ENCODE measurements at regions not wholly inside any gene's neighbourhood (a gene's known extent, or its start where the extent isn't known, plus 50 kb on each side); places are given as distances from the start of the nearest gene placed in this dataset.
"Not testable (repeated sequence)": the region's sequence is repeated elsewhere in the genome, so short reads cannot be mapped to it uniquely, and the experiment has no call there.

DNA sequence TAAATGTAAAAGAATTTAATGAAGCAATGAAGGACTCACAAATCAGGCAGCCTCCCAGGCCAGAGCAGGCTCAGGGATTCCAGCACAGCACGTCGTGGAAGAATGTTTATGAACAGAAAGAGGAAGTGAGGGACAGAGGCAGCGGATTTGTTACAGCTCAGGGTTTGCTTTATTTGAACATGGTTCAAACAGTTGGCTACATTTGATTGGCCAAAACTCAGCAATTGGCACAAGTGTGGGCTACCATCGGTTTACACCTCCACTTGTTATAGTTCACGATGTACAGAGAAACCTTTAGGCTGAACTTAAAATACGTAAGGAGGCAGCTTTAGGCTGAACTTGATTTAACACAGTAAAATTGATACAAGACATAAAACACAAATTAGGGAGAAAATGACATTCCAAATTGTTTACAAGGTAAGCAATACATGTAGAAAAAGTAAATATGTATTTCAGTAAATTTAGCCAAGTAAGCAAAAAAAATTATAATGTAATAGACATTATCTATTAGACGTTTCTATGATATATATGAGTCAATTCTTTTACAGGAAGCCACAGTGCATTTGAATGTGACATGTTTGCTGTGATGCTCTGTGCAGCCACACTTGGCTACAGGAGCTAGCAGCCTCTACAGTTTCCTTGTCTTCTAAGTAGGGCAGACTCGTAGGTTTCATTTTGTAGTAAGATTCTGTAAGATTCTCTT is 126.5 kb downstream of the ADSS2 start:
- no peak for DNase-seq

DNA sequence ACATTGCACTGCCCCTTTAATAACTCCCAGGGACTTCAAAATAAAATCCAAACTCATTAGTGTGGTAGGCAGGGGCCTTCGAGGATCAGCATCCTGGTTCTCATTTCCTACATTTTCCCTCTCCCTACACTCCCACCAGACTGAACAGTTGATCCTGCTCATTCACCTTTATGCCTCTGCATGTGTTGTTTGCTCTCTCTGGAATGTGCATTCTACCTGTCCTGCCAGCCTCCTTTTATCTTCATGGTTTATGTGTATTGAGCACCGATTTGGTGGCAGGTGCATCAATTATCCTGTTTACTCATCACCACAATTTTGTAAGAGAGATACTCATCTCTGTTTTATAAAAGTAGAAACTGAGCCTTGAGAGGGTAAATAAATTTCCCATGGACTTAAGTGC is 125.0 kb downstream of the ADSS2 start:
- no peak for DNase-seq

- DNase-seq, result no peak
These were observed 124.2 kb downstream of the ADSS2 start for GRCh38 chr1:244327533-244327932.

GRCh38 chr1:244328476-244328875 is 123.2 kb downstream of the ADSS2 start:
- DNase-seq, result no peak

DNA sequence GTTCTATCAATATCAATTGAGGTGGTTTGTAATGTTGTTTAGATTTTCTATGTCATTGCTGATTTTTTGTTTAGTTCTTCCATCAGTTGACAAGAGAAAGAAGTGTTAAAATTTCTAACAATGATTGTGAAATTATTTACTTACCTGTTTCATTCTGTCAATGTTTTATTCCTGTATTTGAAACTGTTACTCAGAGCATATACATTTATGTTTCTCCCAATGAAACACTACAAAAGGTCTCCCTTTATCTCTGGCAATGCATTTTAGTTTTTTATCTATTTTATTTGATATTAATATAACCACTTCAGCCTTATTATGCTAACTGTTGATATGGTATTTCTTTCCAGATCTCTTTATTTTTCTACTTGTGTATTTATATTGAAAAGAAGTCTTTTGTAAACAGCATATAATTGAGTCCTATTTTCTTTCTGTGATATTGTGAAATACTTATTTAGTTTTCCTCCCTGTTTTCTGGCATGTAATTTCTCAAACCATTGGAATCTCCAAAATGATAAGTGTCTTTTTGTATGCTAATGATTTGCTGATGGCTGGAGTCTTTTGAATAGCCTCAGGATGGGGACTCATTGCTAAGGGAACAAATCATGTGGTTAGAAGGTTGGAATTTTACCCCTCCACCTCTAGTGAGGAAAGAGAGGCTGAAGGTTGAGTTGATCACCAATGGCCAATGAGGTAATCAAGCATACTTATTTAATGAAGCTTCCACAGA is 122.0 kb downstream of the ADSS2 start:
- DNase-seq, result no peak

DNA sequence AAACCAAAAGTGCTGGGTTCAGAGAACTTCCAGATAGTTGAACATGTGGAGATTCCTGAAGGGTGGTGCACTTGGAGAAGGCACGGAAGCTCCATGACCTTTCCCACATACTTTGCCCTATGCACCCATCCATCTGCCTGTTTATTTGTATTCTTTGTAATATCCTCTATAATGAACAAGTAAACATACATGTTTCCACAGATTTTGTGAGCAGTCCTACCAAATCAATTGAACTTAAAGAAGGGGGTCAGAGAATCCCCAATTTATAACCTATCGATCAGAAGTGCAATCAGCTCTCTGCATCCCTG is 121.4 kb downstream of the ADSS2 start:
- no peak for DNase-seq

GRCh38 chr1:244332761-244333160 is 118.9 kb downstream of the ADSS2 start:
- DNase-seq, result not testable (repeated sequence)

DNA sequence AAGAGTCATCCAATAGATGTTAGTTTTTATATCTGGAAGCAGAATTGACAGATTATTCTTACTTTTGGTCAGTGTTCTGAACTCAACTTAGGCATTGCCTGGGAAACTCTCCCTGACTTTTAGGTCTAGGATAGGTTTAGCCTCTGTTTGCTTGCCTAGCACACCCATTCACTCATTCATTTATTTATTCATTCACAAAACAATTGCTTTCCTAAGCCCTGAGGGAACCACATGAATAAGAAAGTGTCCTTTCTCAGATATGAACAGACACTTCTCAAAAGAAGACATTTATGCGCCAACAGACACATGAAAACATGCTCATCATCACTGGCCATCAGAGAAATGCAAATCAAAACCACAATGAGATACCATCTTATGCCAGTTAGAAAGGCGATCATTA is 117.4 kb downstream of the ADSS2 start:
- DNase-seq, result not testable (repeated sequence)

DNA sequence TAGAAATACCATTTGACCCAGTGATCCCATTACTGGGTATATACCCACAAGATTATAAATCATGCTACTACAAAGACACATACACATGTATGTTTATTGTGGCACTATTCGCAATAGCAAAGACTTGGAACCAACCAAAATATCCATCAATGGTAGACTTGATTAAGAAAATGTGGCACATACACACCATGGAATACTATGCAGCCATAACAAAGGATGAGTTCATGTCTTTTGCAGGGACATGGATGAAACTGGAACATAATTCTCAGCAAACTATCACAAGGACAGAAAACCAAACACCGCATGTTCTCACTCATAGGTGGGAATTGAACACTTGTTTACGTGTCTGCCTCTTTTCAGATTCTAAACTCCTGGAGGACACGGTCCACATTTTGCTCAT is 116.9 kb downstream of the ADSS2 start:
- not testable (repeated sequence) for DNase-seq

DNA sequence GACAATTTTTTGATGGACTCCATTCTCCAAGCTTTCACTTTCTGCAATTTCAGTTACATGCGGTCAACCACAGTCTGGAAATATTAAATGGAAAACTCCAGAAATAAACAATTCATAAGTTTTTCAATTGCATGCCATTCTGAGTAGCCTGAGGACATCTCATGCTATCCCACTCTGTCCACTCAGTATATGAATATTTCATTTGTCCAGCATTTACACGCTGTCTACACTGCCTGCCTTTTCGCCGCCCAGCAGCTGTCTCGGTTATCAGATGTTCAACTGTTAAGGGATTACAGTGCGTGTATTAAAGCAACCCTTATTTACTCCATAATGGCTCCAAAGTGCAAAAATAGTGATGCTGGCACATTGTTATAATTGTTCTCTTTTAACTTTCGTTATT is 116.3 kb downstream of the ADSS2 start:
- DNase-seq, result no peak

DNA sequence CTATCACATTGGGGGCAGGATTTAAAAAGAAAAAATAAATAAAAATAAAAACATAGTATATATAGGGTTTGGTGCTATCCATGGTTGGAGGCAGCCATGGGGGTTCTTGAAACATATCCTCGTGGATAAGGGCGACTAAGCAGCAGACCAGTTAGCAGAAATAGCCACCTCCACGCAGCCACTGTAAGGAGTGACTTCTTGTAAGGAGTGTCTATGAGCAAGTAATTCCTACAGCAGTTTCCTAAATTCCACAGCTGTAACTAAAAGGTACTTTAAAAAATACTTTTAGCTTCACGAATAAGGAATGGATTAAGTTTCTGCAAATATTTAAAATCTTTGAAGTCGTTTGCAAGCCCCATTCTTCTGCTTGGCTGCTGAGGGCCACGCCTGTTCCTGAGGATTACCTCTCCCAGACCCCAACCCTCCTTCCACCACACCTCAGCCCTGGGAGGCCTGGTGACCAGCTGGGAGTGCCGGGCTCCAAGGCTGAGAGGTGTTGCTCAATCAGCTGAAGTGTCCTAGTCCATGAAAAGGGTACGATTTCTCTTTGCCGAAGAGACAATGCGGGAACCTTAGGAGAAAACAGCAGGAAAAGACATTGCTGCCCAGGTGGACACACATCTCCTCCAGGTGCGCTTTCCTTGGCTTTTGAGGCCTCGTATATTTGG is 115.3 kb downstream of the ADSS2 start:
- no peak for DNase-seq

DNA sequence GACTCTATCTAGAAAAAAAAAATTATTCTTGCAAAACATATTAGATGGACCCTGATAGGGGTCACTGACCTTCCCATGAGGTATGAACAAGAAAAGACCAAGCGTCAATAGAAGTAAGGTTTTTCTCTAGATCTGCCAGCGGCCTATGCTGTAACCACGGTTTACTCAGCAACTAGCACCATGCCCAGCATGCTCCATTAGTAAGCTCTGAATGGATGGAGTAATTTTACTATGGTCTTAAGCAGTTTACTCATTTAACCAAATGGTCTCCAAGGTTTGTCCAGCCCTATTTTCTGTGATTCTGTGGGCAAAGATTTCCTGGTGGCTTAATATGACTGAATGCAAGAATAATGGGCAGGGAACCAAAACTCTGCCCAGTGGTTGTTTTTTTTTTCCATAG is 113.9 kb downstream of the ADSS2 start:
- no peak for DNase-seq

GRCh38 chr1:244339073-244339692 is 112.5 kb downstream of the ADSS2 start:
- no peak for DNase-seq

- no peak for DNase-seq
These were observed 111.9 kb downstream of the ADSS2 start for GRCh38 chr1:244339776-244340175.

GRCh38 chr1:244340396-244340795 is 111.3 kb downstream of the ADSS2 start:
- no peak for DNase-seq

- DNase-seq, result no peak
These were observed 110.0 kb downstream of the ADSS2 start for GRCh38 chr1:244341455-244342450.

- no peak for DNase-seq
These were observed 107.7 kb downstream of the ADSS2 start for GRCh38 chr1:244344001-244344400.

GRCh38 chr1:244346972-244347618 is 104.6 kb downstream of the ADSS2 start:
- DNase-seq, result no peak

GRCh38 chr1:244347942-244348341 is 103.8 kb downstream of the ADSS2 start:
- no peak for DNase-seq

- DNase-seq, result no peak
These were observed 102.6 kb downstream of the ADSS2 start for GRCh38 chr1:244349103-244349531.

- DNase-seq, result no peak
These were observed 102.1 kb downstream of the ADSS2 start for GRCh38 chr1:244349581-244350001.

GRCh38 chr1:244350027-244350426 is 101.7 kb downstream of the ADSS2 start:
- no peak for DNase-seq
